Activated T-cell treated with anti-CD3 and anti-CD28 coated beads, Interleukin-2, amount 50 U/mL, for 4 hours (primary cell): ENCODE measurements at regions not wholly inside any gene's neighbourhood (a gene's known extent, or its start where the extent isn't known, plus 50 kb on each side); places are given as distances from the start of the nearest gene placed in this dataset.

Experiments
- ATAC-seq, 2 donors: fragments of 200-7000 bp; cut with Tn5 transposase; one replicate each; pipeline ENCODE4 v1.10.0; 2021
- DNase-seq: peaks from one replicate; pipeline ENCODE4 v3.0.0-alpha.2; 2020
- H3K27me3 Mint-ChIP-seq: one replicate; pipeline ENCODE4 v1.8.0; 2021; ENCODE audit warnings: low read depth, mixed read lengths
- H3K36me3 Mint-ChIP-seq: one replicate; pipeline ENCODE4 v1.8.0; 2022; ENCODE audit warnings: mixed read lengths; ENCODE audit not compliant: insufficient read depth
- H3K4me1 Mint-ChIP-seq: one replicate; pipeline ENCODE4 v1.8.0; 2021; ENCODE audit warnings: low read depth, mixed read lengths
- H3K4me3 Mint-ChIP-seq: one replicate; pipeline ENCODE4 v1.8.0; 2021; ENCODE audit warnings: mild to moderate bottlenecking, moderate library complexity, mixed read lengths
- H3K9me3 Mint-ChIP-seq: one replicate; pipeline ENCODE4 v1.8.0; 2021; ENCODE audit warnings: mixed read lengths

DNA sequence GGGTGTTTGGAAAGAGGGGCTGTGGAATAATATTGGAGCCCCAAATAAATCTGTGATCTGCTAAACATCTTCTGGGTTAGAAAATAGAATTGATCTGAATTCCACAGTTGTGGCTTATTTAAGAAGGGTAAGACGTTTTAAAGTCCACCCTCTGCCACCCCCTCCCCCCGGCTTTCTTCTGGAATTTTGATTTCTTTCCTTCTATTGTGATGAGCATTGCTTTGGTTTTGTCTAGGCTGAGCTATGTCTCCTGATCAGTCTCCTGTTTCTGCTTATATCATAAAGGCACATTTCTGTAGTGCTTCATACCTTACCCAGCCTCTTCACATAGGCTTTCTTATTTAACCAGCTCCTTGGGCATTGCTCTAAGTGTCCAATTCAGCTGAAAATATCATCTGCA, 77.3 kb upstream of the SLC38A2 start:
- Mint-ChIP-seq H3K4me1 (peaks cover 42% of the 10 kb centered on the region), H3K9me3 (no peaks in the 10 kb centered on the region), H3K36me3 (no peaks in the 10 kb centered on the region), H3K4me3 (no peak overlapping the region), H3K27me3 (peaks cover 2% of the 10 kb centered on the region)
- DNase-seq: no peak
- ATAC-seq: no peak

DNA sequence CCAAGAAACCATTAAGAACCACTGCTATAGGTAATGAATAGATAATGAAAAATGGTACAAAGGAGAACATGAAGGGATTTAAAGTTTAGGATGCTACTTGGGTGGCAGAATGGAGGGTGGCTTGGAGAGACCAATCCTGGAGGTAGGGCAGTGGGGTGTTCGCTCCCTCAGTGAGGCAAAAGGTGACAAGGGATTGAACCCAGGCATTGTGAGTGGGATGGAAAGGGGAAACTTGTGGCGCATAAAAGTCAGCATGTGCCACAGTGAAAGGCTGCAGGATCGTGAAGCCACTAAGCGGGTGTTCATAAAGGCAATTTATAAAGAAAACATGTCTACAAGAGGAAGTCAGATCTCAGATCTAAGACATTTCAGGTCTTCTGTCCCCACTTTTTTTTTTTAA, 76.7 kb upstream of the SLC38A2 start:
- Mint-ChIP-seq H3K4me3 (no peak overlapping the region), H3K9me3 (no peaks in the 10 kb centered on the region), H3K4me1 (peaks cover 38% of the 10 kb centered on the region), H3K27me3 (peaks cover 2% of the 10 kb centered on the region), H3K36me3 (no peaks in the 10 kb centered on the region)
- no peak for ATAC-seq
- DNase-seq: no peak

DNA sequence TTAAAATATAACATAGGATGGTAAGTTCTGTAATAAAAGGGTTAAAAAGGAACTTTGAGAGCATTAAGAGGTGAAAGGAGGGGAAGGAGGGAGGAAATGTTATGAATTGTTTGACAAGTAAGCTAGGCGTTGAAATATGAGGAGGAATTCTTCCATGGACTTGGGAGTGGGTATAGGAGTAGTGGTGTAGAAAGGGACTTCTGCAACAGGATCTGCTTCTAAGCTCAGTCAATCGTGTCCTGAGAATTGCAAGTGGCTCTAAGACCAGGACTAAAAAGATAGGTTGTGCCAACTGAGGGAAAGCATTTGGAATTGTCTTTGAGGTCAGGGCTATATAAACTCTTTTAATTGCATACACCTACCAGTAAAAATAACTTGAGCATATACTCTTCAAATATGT, 74.1 kb upstream of the SLC38A2 start:
- peaks cover 34% of the 10 kb centered on the region for H3K4me1 Mint-ChIP-seq
- ATAC-seq: no peak
- DNase-seq: no peak
- no peak overlapping the region for H3K4me3 Mint-ChIP-seq
- H3K9me3 Mint-ChIP-seq: no peaks in the 10 kb centered on the region
- peaks cover 2% of the 10 kb centered on the region for H3K27me3 Mint-ChIP-seq
- no peaks in the 10 kb centered on the region for H3K36me3 Mint-ChIP-seq

DNA sequence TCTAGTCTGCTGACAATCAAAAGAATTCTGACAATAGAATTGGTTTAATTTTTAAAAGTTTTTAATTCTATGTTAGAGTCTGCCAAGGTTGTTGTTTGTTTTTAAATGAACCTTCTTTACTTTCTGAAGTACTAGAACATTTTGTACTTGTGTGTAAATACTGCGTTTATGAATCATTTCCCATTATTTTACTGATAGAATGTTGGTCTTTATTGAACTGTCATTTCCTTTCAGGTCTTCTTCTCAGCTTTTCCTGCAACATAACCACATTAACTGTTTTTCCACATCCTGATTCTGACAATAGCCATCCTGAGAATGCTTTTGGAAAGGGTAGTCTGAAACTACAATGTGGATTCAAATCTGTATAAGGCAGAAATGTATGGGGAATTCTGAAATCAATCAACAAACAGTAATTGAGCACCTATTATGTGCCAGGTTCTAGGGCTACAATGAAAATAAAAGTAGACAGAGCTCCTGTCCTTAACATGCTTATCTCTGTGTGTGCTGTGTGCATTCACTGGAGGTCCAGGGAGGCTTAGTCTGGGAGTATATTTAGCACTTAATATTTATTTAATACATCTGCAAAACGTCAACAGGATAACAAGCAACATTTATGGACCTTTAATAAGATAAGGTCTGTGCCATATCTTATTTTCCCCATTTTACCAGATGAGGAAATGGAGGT, 73.1 kb upstream of the SLC38A2 start:
- peaks cover 28% of the 10 kb centered on the region for H3K4me1 Mint-ChIP-seq
- no peak overlapping the region for H3K4me3 Mint-ChIP-seq
- H3K9me3 Mint-ChIP-seq: no peaks in the 10 kb centered on the region
- ATAC-seq (no peak), DNase-seq (no peak)
- H3K36me3 Mint-ChIP-seq: no peaks in the 10 kb centered on the region
- peaks cover 2% of the 10 kb centered on the region for H3K27me3 Mint-ChIP-seq

DNA sequence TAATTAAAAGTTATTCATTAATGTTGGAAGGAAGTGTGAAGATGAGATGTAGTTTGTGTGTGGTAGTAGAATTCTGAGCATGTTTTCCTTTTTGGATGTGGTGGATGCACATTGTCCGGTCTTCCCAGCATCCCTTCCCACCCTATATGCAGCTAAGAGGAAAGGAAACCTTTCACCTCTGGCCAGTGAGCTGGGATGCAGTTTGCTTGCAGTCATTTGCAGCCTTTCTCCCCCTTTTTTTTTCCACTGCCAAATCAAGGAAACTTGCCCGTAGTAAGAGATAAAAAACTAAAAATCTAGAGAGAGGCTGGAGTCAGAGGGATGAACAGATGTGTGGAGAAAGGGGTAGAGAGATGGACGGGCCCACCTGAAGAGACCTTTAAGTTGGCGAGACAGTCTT, 72.5 kb upstream of the SLC38A2 start:
- Mint-ChIP-seq H3K27me3 (peaks cover 2% of the 10 kb centered on the region), H3K9me3 (no peaks in the 10 kb centered on the region), H3K4me3 (no peak overlapping the region), H3K36me3 (no peaks in the 10 kb centered on the region), H3K4me1 (peaks cover 22% of the 10 kb centered on the region)
- no peak for DNase-seq
- no peak for ATAC-seq

DNA sequence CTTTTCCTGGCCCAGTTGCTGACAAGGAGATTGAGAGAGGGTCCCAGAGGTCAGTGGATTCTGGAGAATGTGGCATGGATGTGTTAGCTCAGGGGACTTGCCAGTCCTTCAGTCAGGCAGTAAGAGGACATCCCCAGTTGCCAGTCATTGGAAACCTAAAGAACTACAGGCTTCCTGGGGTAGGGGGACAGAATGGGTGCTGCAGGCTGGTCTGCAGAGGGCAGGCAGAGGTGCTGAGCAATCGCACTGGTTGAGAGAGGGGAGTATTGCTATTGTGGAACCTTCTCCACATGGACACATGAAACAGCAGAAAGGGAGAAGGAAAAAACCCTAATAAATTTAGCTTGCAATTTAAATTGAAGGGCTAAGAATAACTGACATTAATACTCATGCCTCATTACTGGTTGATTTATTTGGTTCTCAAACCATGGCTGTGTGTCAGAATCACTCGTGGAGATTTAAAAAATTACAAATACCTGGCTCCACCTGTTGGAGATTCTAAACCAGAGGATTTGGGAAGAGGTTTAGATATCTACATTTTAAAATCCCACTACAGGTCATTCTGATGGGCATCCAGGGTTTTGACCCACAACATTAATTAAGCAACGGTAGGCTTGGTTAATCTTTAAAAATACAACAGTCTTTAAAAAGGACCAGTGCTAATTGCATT, 71.2 kb upstream of the SLC38A2 start:
- H3K4me1 Mint-ChIP-seq: peaks cover 11% of the 10 kb centered on the region

GRCh38 chr12:46442738-46443137, 70.2 kb upstream of the SLC38A2 start:
- ATAC-seq: no peak
- peaks cover 11% of the 10 kb centered on the region for H3K4me1 Mint-ChIP-seq

More for the DNA sequence above, 71.2 kb upstream of the SLC38A2 start:
- no peaks in the 10 kb centered on the region for H3K9me3 Mint-ChIP-seq
- no peaks in the 10 kb centered on the region for H3K36me3 Mint-ChIP-seq
- no peaks in the 10 kb centered on the region for H3K27me3 Mint-ChIP-seq
- H3K4me3 Mint-ChIP-seq: no peak overlapping the region
- no peak for DNase-seq
- no peak for ATAC-seq

DNA sequence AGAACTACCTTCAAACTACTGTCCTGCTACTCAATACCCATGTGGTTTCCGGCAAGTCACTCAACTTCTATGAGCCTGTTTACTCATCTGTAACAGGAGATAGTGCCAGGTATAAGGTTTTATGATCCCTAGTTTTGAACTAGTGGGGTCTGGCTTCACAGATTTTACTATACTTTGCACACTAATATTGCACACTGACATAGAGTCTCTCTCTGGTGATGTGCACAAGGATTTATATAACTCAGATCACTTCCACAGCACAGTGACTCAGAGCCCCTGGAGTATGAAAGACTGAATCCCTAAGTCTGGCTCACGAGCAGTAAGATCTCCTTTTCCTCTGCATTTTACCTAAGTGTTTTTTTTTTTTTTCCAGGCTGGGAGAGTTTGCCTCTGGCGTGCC, 69.7 kb upstream of the SLC38A2 start:
- Mint-ChIP-seq H3K9me3 (no peaks in the 10 kb centered on the region), H3K27me3 (no peaks in the 10 kb centered on the region), H3K36me3 (no peaks in the 10 kb centered on the region), H3K4me1 (peaks cover 11% of the 10 kb centered on the region), H3K4me3 (no peak overlapping the region)
- DNase-seq: no peak
- no peak for ATAC-seq

More at GRCh38 chr12:46442738-46443137, 70.2 kb upstream of the SLC38A2 start:
- H3K9me3 Mint-ChIP-seq: no peaks in the 10 kb centered on the region
- no peak for DNase-seq
- no peaks in the 10 kb centered on the region for H3K27me3 Mint-ChIP-seq
- no peak overlapping the region for H3K4me3 Mint-ChIP-seq
- no peaks in the 10 kb centered on the region for H3K36me3 Mint-ChIP-seq

GRCh38 chr12:46439793-46440511, 67.4 kb upstream of the SLC38A2 start:
- Mint-ChIP-seq H3K9me3 (no peaks in the 10 kb centered on the region), H3K36me3 (no peaks in the 10 kb centered on the region), H3K27me3 (no peaks in the 10 kb centered on the region), H3K4me3 (no peak overlapping the region), H3K4me1 (peaks cover 3% of the 10 kb centered on the region)
- DNase-seq (no peak), ATAC-seq (no peak)

GRCh38 chr12:46438719-46439319, 66.2 kb upstream of the SLC38A2 start:
- no peak overlapping the region for H3K4me3 Mint-ChIP-seq
- no peaks in the 10 kb centered on the region for H3K9me3 Mint-ChIP-seq
- peaks cover 3% of the 10 kb centered on the region for H3K4me1 Mint-ChIP-seq
- H3K36me3 Mint-ChIP-seq: no peaks in the 10 kb centered on the region
- ATAC-seq (no peak), DNase-seq (no peak)
- H3K27me3 Mint-ChIP-seq: no peaks in the 10 kb centered on the region

DNA sequence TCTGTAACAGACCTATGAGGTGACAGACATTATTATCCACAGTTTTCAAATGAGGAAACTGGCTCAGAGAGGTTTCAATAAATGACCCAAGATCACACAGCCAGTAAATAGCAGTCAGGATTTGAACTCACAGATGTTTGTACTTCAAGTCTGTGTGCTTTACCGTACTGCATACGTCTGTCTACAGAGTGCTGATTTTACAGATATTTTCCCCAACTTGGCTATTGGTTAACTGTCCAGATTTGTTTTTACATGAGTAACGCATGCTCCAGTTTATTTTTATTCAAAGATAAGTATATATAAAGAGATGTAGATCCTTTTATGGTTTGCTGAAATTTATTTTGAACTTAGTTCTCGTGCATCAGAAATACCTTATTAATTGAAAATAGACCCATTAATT, 65.7 kb upstream of the SLC38A2 start:
- DNase-seq (no peak), ATAC-seq (no peak)
- Mint-ChIP-seq H3K36me3 (no peaks in the 10 kb centered on the region), H3K4me3 (no peak overlapping the region), H3K9me3 (no peaks in the 10 kb centered on the region), H3K4me1 (peaks cover 5% of the 10 kb centered on the region), H3K27me3 (no peaks in the 10 kb centered on the region)

- ATAC-seq: no peak
- H3K4me1 Mint-ChIP-seq: peaks cover 3% of the 10 kb centered on the region
- no peak for DNase-seq
- no peaks in the 10 kb centered on the region for H3K27me3 Mint-ChIP-seq
- no peaks in the 10 kb centered on the region for H3K9me3 Mint-ChIP-seq
- H3K36me3 Mint-ChIP-seq: no peaks in the 10 kb centered on the region
- H3K4me3 Mint-ChIP-seq: no peak overlapping the region
Measured at GRCh38 chr12:46437469-46437868, 64.9 kb upstream of the SLC38A2 start.

- Mint-ChIP-seq H3K36me3 (no peaks in the 10 kb centered on the region), H3K4me1 (peaks cover 3% of the 10 kb centered on the region), H3K9me3 (no peaks in the 10 kb centered on the region), H3K27me3 (no peaks in the 10 kb centered on the region), H3K4me3 (no peak overlapping the region)
- ATAC-seq: no peak
- no peak for DNase-seq
Measured at GRCh38 chr12:46436747-46437146, 64.2 kb upstream of the SLC38A2 start.

DNA sequence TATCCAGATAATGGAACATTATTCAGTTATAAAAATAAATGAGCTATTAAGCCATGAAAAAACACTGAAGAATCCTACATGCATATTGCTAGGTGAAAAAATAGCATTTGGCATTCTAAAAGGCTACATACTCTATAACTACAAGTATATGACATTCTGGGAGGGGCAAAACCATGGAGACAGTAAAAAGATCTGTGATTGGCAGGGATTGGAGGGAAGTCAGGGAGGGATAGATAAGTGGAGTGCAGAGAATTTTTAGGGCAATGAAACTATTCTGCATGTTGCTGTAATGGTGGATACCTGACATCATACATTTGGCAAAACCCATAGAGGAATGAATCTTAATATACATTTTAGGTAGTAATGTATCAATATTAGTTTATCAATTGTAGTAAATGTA, 63.1 kb upstream of the SLC38A2 start:
- Mint-ChIP-seq H3K9me3 (no peaks in the 10 kb centered on the region), H3K27me3 (no peaks in the 10 kb centered on the region), H3K4me1 (peaks cover 8% of the 10 kb centered on the region), H3K4me3 (no peak overlapping the region), H3K36me3 (no peaks in the 10 kb centered on the region)
- DNase-seq (no peak), ATAC-seq (no peak)
